B cell (primary cell): ENCODE measurements at regions not wholly inside any gene's neighbourhood (a gene's known extent, or its start where the extent isn't known, plus 50 kb on each side); places are given as distances from the start of the nearest gene placed in this dataset.

Source experiments
- ATAC-seq: fragments of 200-7000 bp; cut with Tn5 transposase; one replicate; pipeline ENCODE4 v1.10.0; 2021; ENCODE audit warnings: low read depth, mild to moderate bottlenecking, moderate number of reproducible peaks, moderate library complexity
- CTCF ChIA-PET: fragments of 350-600 bp; sonication (Branson Sonifier 250); formaldehyde crosslinking; loops from one replicate; lab custom pipeline; 2021; ENCODE audit warnings: antibody characterized with exemption, inconsistent platforms; lab: Charles Lee
- POLR2A ChIA-PET: fragments of 350-600 bp; sonication (Branson Sonifier 250); formaldehyde crosslinking; loops from one replicate; lab custom pipeline; 2021; ENCODE audit warnings: antibody characterized with exemption; lab: Charles Lee
- DNase-seq: peaks from one replicate; pipeline ENCODE4 v3.0.0; 2013
- H2AFZ ChIP-seq: 2 replicates; pipeline ENCODE4 v1.6.1; 2012; ENCODE audit warnings: mild to moderate bottlenecking, low read depth, low read length; ENCODE audit not compliant: insufficient read depth, poor library complexity, severe bottlenecking
- H3K27ac ChIP-seq, 2 donors: 1 replicate in 1 of 2; 2 replicates in 1 of 2; pipeline ENCODE4 v1.5.1; 2012 to 2013; ENCODE audit warnings: low read length in 2 of 2, mild to moderate bottlenecking in 2 of 2, moderate library complexity in 1 of 2
- H3K27me3 ChIP-seq, 4 experiments: fragments of 200-600 bp in 1 of 4; sonication (generic) in 1 of 4; replicated peaks in 1 of 4; 1 replicate in 2 of 4; 2 replicates in 2 of 4; pipeline versions ENCODE4 v1.6.1 to v1.7.0; 2013 to 2016; ENCODE audit warnings: low read length in 3 of 4, mild to moderate bottlenecking in 2 of 4, mixed read lengths in 1 of 4, moderate library complexity in 1 of 4; ENCODE audit not compliant: insufficient read depth in 4 of 4, control insufficient read depth in 3 of 4; ENCODE audit errors: control extremely low read depth in 1 of 4
- H3K36me3 ChIP-seq, 2 experiments: replicated peaks in 1 of 2; 1 replicate in 1 of 2; 2 replicates in 1 of 2; pipeline versions ENCODE4 v1.6.1 to v1.7.1; 2013; ENCODE audit warnings: low read length in 1 of 2; ENCODE audit not compliant: insufficient read depth in 2 of 2, control insufficient read depth in 1 of 2; ENCODE audit errors: control extremely low read depth in 1 of 2, extremely low read depth in 1 of 2
- H3K4me1 ChIP-seq, 2 donors: fragments of 200-600 bp in 1 of 2; sonication (generic) in 1 of 2; 1 replicate in 1 of 2; 2 replicates in 1 of 2; pipeline versions ENCODE4 v1.5.1 to v1.6.1; 2013 to 2017; ENCODE audit warnings: low read length in 2 of 2; ENCODE audit not compliant: control insufficient read depth in 2 of 2, insufficient read depth in 2 of 2
- H3K4me2 ChIP-seq: replicated peaks from 2 replicates; pipeline ENCODE3; 2012; ENCODE audit warnings: mild to moderate bottlenecking, low read depth, low read length; ENCODE audit not compliant: poor library complexity, severe bottlenecking
- H3K4me3 ChIP-seq, 5 experiments: fragments of 200-600 bp in 1 of 5; sonication (generic) in 1 of 5; 1 replicate in 3 of 5; 2 replicates in 2 of 5; pipeline versions ENCODE4 v1.5.1 to v1.7.0; 2011 to 2016; ENCODE audit warnings: low read length in 4 of 5, mild to moderate bottlenecking in 4 of 5, low read depth in 2 of 5, control low read depth in 1 of 5, moderate library complexity in 1 of 5; ENCODE audit not compliant: insufficient read depth in 1 of 5; ENCODE audit errors: control extremely low read depth in 1 of 5, extremely low read depth in 1 of 5
- H3K79me2 ChIP-seq: fragments of 200-600 bp; sonication (generic); one replicate; pipeline ENCODE4 v1.6.0; 2016; ENCODE audit warnings: low read length; ENCODE audit not compliant: control insufficient read depth, insufficient read depth
- H3K9ac ChIP-seq: fragments of 200-600 bp; sonication (generic); 2 replicates; pipeline ENCODE4 v1.6.1; 2017; ENCODE audit warnings: mild to moderate bottlenecking, low read length, moderate library complexity
- H3K9me3 ChIP-seq, 3 donors: one replicate each; pipeline versions ENCODE4 v1.6.1 to v1.7.1; 2013; ENCODE audit warnings: low read length in 2 of 3; ENCODE audit not compliant: control insufficient read depth in 2 of 3, insufficient read depth in 1 of 3; ENCODE audit errors: control extremely low read depth in 1 of 3
- H4K20me1 ChIP-seq: 2 replicates; pipeline ENCODE4 v1.6.0; 2012; ENCODE audit warnings: mild to moderate bottlenecking, low read length; ENCODE audit not compliant: insufficient read depth, control insufficient read depth, poor library complexity, severe bottlenecking
- H3K27ac Mint-ChIP-seq: one replicate; pipeline ENCODE4 v1.8.0; 2021; ENCODE audit warnings: mixed read lengths
- H3K27me3 Mint-ChIP-seq: one replicate; pipeline ENCODE4 v1.8.0; 2021; ENCODE audit warnings: mixed read lengths
- H3K4me1 Mint-ChIP-seq: one replicate; pipeline ENCODE4 v1.8.0; 2021; ENCODE audit warnings: mixed read lengths
- H3K4me3 Mint-ChIP-seq: one replicate; pipeline ENCODE4 v1.8.0; 2021; ENCODE audit warnings: mixed read lengths
- H3K9me3 Mint-ChIP-seq: one replicate; pipeline ENCODE4 v1.8.0; 2022; ENCODE audit warnings: mixed read lengths; ENCODE audit not compliant: insufficient read depth
- CTCF ChIP-seq: fragments of 200-600 bp; IDR thresholded peaks from one replicate; pipeline ENCODE4 v1.8.0; 2022; ENCODE audit warnings: antibody characterized with exemption, mild to moderate bottlenecking
- EZH2 ChIP-seq: IDR thresholded peaks from 2 replicates; pipeline ENCODE4 v1.6.1; 2012; ENCODE audit warnings: borderline replicate concordance, low read depth, mild to moderate bottlenecking, moderate library complexity, low read length; ENCODE audit not compliant: insufficient read depth, poor library complexity, severe bottlenecking
- WGBS: methylation state at CpG from one replicate; pipeline ENCODE4 v1.1.5; 2013; ENCODE audit warnings: missing lambda C conversion rate; ENCODE audit not compliant: insufficient coverage; 5-methylcytosine and 5-hydroxymethylcytosine counted together
- intact Hi-C: fragments of 100-400 bp; cut with micrococcal nuclease; formaldehyde crosslinking; loops from one replicate; pipeline ENCODE4 v1.10.0; 2022

DNA sequence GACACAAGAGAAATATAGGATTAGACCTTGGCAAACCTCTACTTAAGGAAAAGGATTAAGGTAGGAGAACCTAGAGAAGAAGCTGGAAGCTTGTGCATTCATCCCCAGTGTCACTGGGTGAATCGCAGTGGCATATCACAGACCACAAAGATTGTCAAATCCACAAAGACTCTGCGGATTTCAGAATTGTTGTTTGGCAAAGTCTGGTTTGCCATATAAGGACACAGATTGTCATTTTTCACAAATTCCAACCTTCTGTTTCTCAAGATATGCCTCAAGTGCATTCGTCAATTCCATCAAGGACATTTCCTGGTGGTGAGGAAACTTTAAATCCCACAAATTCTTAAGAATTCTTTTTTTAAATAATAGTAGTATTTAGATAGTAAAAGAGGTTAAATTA, 395.1 kb upstream of the PAPPA start:
- ChIA-PET CTCF (no interaction called here), POLR2A (no interaction called here)
- H3K4me1 ChIP-seq, result no peaks in the 10 kb centered on the region
- H3K27ac Mint-ChIP-seq, result no peak overlapping the region
- H3K4me3 Mint-ChIP-seq, result no peak overlapping the region
- no peak for TF ChIP-seq EZH2
- no peak for TF ChIP-seq CTCF
- ATAC-seq (no peak), DNase-seq (no peak)
- H3K9ac ChIP-seq, result no peak overlapping the region
- no peaks in the 10 kb centered on the region for H3K9me3 Mint-ChIP-seq
- H3K4me2 ChIP-seq, result no peak overlapping the region
- H3K4me3 ChIP-seq, result no peak overlapping the region
- H3K4me1 Mint-ChIP-seq, result no peaks in the 10 kb centered on the region
- no peak overlapping the region for H3K27ac ChIP-seq
- H4K20me1 ChIP-seq, result no peaks in the 10 kb centered on the region
- no peaks in the 10 kb centered on the region for H3K27me3 Mint-ChIP-seq
- H3K36me3 ChIP-seq, result no peaks in the 10 kb centered on the region
- no peaks in the 10 kb centered on the region for H3K9me3 ChIP-seq
- no peak overlapping the region for H2AFZ ChIP-seq
- WGBS, result 100% methylated on average over 1 of the region's 3 CpGs
- H3K79me2 ChIP-seq, result no peaks in the 10 kb centered on the region
- H3K27me3 ChIP-seq, result no peaks in the 10 kb centered on the region
- intact Hi-C loops, result no loop called here

- Histone ChIP-seq H3K27me3 (no peaks in the 10 kb centered on the region), H2AFZ (no peak overlapping the region), H3K27ac (no peak overlapping the region), H3K79me2 (no peaks in the 10 kb centered on the region), H4K20me1 (no peaks in the 10 kb centered on the region), H3K9me3 (no peaks in the 10 kb centered on the region), H3K9ac (no peak overlapping the region), H3K36me3 (no peaks in the 10 kb centered on the region), H3K4me2 (no peak overlapping the region), H3K4me3 (no peak overlapping the region), H3K4me1 (no peaks in the 10 kb centered on the region)
- TF ChIP-seq CTCF (no peak), EZH2 (no peak)
- ChIA-PET CTCF (no interaction called here), POLR2A (no interaction called here)
- H3K4me1 Mint-ChIP-seq, result no peaks in the 10 kb centered on the region
- DNase-seq (no peak), ATAC-seq (no peak)
- H3K9me3 Mint-ChIP-seq, result no peaks in the 10 kb centered on the region
- no peaks in the 10 kb centered on the region for H3K27me3 Mint-ChIP-seq
- H3K27ac Mint-ChIP-seq, result no peak overlapping the region
- WGBS, result 88% methylated on average over 4 of the region's 4 CpGs
- no peak overlapping the region for H3K4me3 Mint-ChIP-seq
- intact Hi-C loops, result no loop called here
Measured at GRCh38 chr9:115759426-115759825, 394.2 kb upstream of the PAPPA start.
